Activated T-helper 1 cell treated with anti-CD3 and anti-CD28 coated beads, Interleukin-12 subunit alpha, Interleukin-12 subunit beta, Interleukin-2, Interleukin-4 antibody, amounts not matched to agents 30 ng/mL and 10 ng/mL and 1 ng/mL, durations not matched to agents 14 hours and 24 hours and 36 hours (primary cell): ENCODE measurements at regions not wholly inside any gene's neighbourhood (a gene's known extent, or its start where the extent isn't known, plus 50 kb on each side); places are given as distances from the start of the nearest gene placed in this dataset.
"Not testable (repeated sequence)": the region's sequence is repeated elsewhere in the genome, so short reads cannot be mapped to it uniquely, and the experiment has no call there.

Experiments used
- DNase-seq: peaks from one replicate; pipeline ENCODE4 v3.0.0; 2021; ENCODE audit warnings: low spot score
- H3K27ac Mint-ChIP-seq: one replicate; pipeline ENCODE4 v1.8.0; 2021; ENCODE audit warnings: mild to moderate bottlenecking, mixed read lengths
- H3K27me3 Mint-ChIP-seq: one replicate; pipeline ENCODE4 v1.8.0; 2022; ENCODE audit warnings: mild to moderate bottlenecking, moderate library complexity, mixed read lengths; ENCODE audit not compliant: insufficient read depth
- H3K36me3 Mint-ChIP-seq: one replicate; pipeline ENCODE4 v1.8.0; 2021; ENCODE audit warnings: low read depth, mixed read lengths
- H3K4me1 Mint-ChIP-seq: one replicate; pipeline ENCODE4 v1.8.0; 2021; ENCODE audit warnings: low read depth, mixed read lengths
- H3K4me3 Mint-ChIP-seq: one replicate; pipeline ENCODE4 v1.8.0; 2021; ENCODE audit warnings: mild to moderate bottlenecking, moderate library complexity, mixed read lengths
- H3K9me3 Mint-ChIP-seq: one replicate; pipeline ENCODE4 v1.8.0; 2021; ENCODE audit warnings: mixed read lengths
- intact Hi-C: fragments of 100-400 bp; cut with micrococcal nuclease; formaldehyde crosslinking; loops from one replicate; pipeline ENCODE4 v1.15.1; 2024

- Mint-ChIP-seq H3K36me3 (peaks cover 8% of the 10 kb centered on the region), H3K4me3 (no peak overlapping the region), H3K4me1 (no peaks in the 10 kb centered on the region), H3K27ac (no peak overlapping the region), H3K27me3 (peaks cover 3% of the 10 kb centered on the region), H3K9me3 (no peaks in the 10 kb centered on the region)
- intact Hi-C loops, result no loop called here
- DNase-seq, result no peak
Observed at GRCh38 chr12:104906695-104907094, 51.4 kb downstream of the SLC41A2 start.

DNA sequence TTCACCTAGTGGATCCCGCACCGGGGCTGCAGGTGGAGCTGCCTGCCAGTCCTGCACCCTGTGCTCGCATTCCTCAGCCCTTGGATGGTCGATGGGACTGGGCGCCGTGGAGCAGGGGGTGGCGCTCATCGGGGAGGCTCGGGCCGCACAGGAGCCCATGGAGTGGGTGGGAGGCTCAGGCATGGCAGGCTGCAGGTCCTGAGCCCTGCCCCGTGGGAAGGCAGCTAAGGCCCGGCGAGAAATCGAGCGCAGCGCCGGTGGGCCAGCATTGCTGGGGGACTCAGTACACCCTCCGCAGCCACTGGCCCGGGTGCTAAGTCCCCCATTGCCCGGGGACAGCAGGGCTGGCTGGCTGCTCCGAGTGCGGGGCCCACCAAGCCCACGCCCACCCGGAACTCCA lies 52.6 kb downstream of the SLC41A2 start:
- H3K4me1 Mint-ChIP-seq, H3K36me3 Mint-ChIP-seq, H3K27ac Mint-ChIP-seq, H3K4me3 Mint-ChIP-seq, H3K9me3 Mint-ChIP-seq, DNase-seq, H3K27me3 Mint-ChIP-seq, intact Hi-C loops: not testable (repeated sequence)

GRCh38 chr12:104903648-104904423 lies 54.3 kb downstream of the SLC41A2 start:
- no peak overlapping the region for H3K27ac Mint-ChIP-seq

GRCh38 chr12:104902125-104902524 lies 56.0 kb downstream of the SLC41A2 start:
- H3K4me3 Mint-ChIP-seq, result no peak overlapping the region
- H3K27ac Mint-ChIP-seq, result no peak overlapping the region
- no peaks in the 10 kb centered on the region for H3K4me1 Mint-ChIP-seq
- intact Hi-C loops, result no loop called here
- H3K9me3 Mint-ChIP-seq, result peaks cover 13% of the 10 kb centered on the region
- H3K27me3 Mint-ChIP-seq, result peaks cover 3% of the 10 kb centered on the region
- peaks cover 14% of the 10 kb centered on the region for H3K36me3 Mint-ChIP-seq
- no peak for DNase-seq

More at GRCh38 chr12:104903648-104904423, 54.3 kb downstream of the SLC41A2 start:
- H3K4me1 Mint-ChIP-seq, result no peaks in the 10 kb centered on the region
- H3K9me3 Mint-ChIP-seq, result peaks cover 13% of the 10 kb centered on the region
- peaks cover 15% of the 10 kb centered on the region for H3K36me3 Mint-ChIP-seq
- H3K4me3 Mint-ChIP-seq, result no peak overlapping the region
- intact Hi-C loops, result no loop called here
- peaks cover 3% of the 10 kb centered on the region for H3K27me3 Mint-ChIP-seq
- DNase-seq, result no peak

DNA sequence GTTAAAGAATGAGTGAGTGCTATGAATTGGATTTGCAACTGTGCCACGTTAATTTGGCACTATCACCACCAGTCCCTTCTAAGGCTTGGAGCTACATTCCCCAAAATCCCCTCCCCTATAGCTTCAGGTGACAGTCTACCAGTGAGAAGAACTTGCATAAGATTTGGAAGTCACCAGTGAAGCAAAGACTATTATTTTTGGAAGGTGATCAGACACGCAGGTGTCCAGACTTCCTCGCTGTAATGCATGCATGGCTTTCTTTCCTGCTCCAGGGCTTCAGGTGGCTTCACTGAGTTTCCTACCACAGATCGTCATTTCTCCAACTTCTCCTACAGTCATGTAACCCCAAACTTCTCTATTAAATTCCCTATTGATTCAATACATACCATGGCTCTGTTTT lies 61.4 kb downstream of the SLC41A2 start:
- Mint-ChIP-seq H3K27me3 (peaks cover 3% of the 10 kb centered on the region), H3K9me3 (peaks cover 19% of the 10 kb centered on the region), H3K36me3 (peaks cover 14% of the 10 kb centered on the region), H3K4me1 (no peaks in the 10 kb centered on the region), H3K4me3 (no peak overlapping the region), H3K27ac (no peak overlapping the region)
- intact Hi-C loops, result no loop called here
- DNase-seq, result no peak

- H3K27me3 Mint-ChIP-seq, result peaks cover 3% of the 10 kb centered on the region
- H3K9me3 Mint-ChIP-seq, result peaks cover 19% of the 10 kb centered on the region
- no peak for DNase-seq
- H3K27ac Mint-ChIP-seq, result no peak overlapping the region
- peaks cover 14% of the 10 kb centered on the region for H3K36me3 Mint-ChIP-seq
- intact Hi-C loops, result no loop called here
- H3K4me1 Mint-ChIP-seq, result peaks cover under 1% of the 10 kb centered on the region
- no peak overlapping the region for H3K4me3 Mint-ChIP-seq
Observed at GRCh38 chr12:104896146-104896545, 61.9 kb downstream of the SLC41A2 start.

DNA sequence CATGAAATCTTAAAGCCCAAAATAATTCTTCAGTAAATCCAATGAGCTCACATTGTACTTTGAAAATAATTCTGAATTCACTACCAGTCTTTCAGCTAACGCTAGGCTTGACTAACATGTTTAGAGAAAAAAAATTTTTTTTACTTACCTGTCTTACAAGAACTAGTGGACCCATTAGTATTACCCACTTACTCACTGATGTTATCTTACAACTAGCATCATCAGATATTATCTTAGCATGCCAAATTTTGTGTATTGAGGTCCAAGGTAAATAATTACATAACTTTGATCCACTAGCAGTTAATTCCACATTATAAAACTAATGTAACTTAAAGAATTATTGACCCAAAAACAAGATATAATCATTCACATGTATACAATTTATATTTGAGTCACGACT lies 62.7 kb downstream of the SLC41A2 start:
- H3K4me3 Mint-ChIP-seq, result no peak overlapping the region
- DNase-seq, result no peak
- peaks cover 19% of the 10 kb centered on the region for H3K9me3 Mint-ChIP-seq
- intact Hi-C loops, result no loop called here
- H3K27me3 Mint-ChIP-seq, result peaks cover 3% of the 10 kb centered on the region
- peaks cover 8% of the 10 kb centered on the region for H3K4me1 Mint-ChIP-seq
- H3K27ac Mint-ChIP-seq, result no peak overlapping the region
- H3K36me3 Mint-ChIP-seq, result peaks cover 16% of the 10 kb centered on the region

DNA sequence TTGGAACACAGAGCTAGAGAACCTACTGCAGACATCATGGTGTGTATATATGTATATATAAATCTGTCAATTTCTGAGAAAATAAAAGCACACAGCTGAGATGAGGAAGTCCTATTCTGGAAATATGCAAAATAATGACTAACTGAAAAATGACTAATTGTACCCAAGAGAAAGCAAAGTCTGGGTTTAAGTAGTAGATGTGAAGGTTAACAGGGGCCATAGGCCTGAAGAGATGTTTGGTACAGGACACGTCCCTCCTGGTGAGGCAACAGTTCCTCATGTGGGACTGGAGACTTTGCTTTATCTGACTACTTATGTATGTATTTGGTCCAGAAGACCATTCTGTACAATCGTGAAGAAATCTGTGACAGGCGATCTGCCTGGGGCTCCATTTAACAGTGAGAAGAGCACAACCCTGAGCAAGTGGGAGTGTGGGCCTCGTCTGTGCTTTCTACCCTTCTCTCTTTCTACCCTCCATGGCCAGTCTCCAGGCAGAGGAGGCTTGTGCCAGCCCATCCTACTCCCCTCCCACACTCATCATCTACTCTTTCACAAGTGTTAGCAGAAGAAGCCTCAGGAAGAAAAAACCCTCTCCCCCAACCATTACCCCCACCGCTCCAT lies 67.5 kb downstream of the SLC41A2 start:
- H3K27me3 Mint-ChIP-seq, result peaks cover 3% of the 10 kb centered on the region
- intact Hi-C loops, result loop anchor here (1.0 kb wide), 1 partner anchor 40 kb away; no protein-coding TSS in a partner anchor
- peaks cover 5% of the 10 kb centered on the region for H3K9me3 Mint-ChIP-seq
- peaks cover 12% of the 10 kb centered on the region for H3K36me3 Mint-ChIP-seq
- no peak overlapping the region for H3K4me3 Mint-ChIP-seq
- H3K4me1 Mint-ChIP-seq, result peaks cover 9% of the 10 kb centered on the region
- peak overlapping the region; percentile 88 for H3K27ac Mint-ChIP-seq
- DNase-seq, result no peak

DNA sequence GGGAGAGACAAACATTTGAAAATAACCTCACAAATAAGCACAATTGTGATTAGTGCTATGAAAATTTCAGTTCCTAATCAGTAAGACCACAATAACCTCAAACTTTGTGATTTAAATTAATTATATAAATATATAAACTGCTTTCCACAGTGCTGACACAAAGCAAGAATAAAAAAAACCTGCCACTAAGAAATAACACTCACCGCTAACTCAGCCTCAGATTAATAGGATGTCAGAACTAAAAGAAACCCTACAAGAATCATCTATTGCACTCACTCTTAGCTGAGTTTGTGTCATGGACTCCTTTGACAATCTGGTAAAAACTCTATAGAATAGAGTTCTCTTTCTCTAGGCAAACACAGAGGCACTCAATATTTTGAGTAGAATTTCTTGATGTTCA lies 68.4 kb downstream of the SLC41A2 start:
- peaks cover 5% of the 10 kb centered on the region for H3K9me3 Mint-ChIP-seq
- DNase-seq, result no peak
- peaks cover 3% of the 10 kb centered on the region for H3K27me3 Mint-ChIP-seq
- H3K27ac Mint-ChIP-seq, result no peak overlapping the region
- intact Hi-C loops, result loop anchor here (1.0 kb wide), 1 partner anchor 41 kb away; no protein-coding TSS in a partner anchor
- H3K4me3 Mint-ChIP-seq, result no peak overlapping the region
- peaks cover 12% of the 10 kb centered on the region for H3K36me3 Mint-ChIP-seq
- H3K4me1 Mint-ChIP-seq, result peaks cover 9% of the 10 kb centered on the region

DNA sequence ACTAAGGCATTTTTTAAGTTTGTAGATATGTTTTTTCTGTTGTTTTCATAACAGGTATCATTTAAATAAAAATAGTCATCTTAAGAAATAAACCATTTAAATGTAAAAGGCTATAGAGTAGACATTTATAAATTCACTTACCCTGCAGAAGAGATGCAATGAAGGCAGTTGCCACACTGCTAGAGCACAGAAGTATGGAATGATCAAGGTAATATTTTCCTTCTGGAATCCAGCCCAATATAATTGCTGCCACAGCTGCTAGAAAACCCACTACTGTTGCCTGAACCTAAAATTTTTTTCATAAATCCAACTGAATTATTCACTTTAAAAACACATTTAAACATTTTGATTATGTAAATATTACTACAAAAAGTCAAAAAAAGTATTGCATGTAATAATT lies 69.2 kb downstream of the SLC41A2 start:
- Mint-ChIP-seq H3K4me1 (peaks cover 9% of the 10 kb centered on the region), H3K4me3 (no peak overlapping the region), H3K36me3 (peaks cover 14% of the 10 kb centered on the region), H3K27me3 (peaks cover 3% of the 10 kb centered on the region), H3K27ac (no peak overlapping the region), H3K9me3 (peaks cover 5% of the 10 kb centered on the region)
- intact Hi-C loops, result no loop called here
- no peak for DNase-seq

DNA sequence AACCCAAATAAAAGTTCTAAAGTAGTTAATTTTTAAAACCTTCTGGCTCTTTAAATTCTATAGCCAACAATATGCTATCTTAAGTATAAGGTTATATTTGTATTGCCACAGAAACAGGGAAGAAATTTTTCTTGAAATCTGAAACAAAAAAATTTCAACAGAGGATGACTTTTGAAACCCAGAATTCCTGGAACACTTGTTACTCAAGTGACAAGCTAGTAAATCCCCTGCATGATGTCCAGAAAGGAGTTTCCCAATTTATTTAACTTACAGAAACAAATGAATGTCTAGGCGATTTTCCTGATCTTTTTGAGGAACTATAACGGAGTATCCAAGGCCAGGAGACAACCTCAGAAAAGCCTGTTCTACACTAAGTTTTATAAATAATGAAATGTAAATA lies 69.6 kb downstream of the SLC41A2 start:
- Mint-ChIP-seq H3K27me3 (peaks cover 3% of the 10 kb centered on the region), H3K4me1 (peaks cover 9% of the 10 kb centered on the region), H3K27ac (no peak overlapping the region), H3K36me3 (peaks cover 13% of the 10 kb centered on the region), H3K4me3 (no peak overlapping the region), H3K9me3 (peaks cover 3% of the 10 kb centered on the region)
- intact Hi-C loops, result no loop called here
- no peak for DNase-seq

GRCh38 chr12:104887452-104887851 lies 70.6 kb downstream of the SLC41A2 start:
- Mint-ChIP-seq H3K27ac (no peak overlapping the region), H3K36me3 (peaks cover 7% of the 10 kb centered on the region), H3K4me3 (no peak overlapping the region), H3K27me3 (no peaks in the 10 kb centered on the region), H3K9me3 (peaks cover 4% of the 10 kb centered on the region), H3K4me1 (peaks cover 9% of the 10 kb centered on the region)
- no peak for DNase-seq
- intact Hi-C loops, result no loop called here
